Liver (tissue), 3 donors: ENCODE measurements at regions not wholly inside any gene's neighbourhood (a gene's known extent, or its start where the extent isn't known, plus 50 kb on each side); places are given as distances from the start of the nearest gene placed in this dataset.

Source experiments
- CTCF ChIP-seq: fragments of 150-350 bp; IDR thresholded peaks from 2 replicates; pipeline ENCODE4 v1.5.1; 2017; ENCODE audit warnings: improper control_type of control experiment, low read depth, low read length; ENCODE audit not compliant: missing input control
- GABPA ChIP-seq, 2 donors: IDR thresholded peaks in 1 of 2; conservative IDR thresholded peaks in 1 of 2; 2 replicates each; pipeline ENCODE4 v1.6.1; 2016; ENCODE audit warnings: antibody characterized with exemption in 2 of 2, mild to moderate bottlenecking in 1 of 2, moderate library complexity in 1 of 2
- NR2F2 ChIP-seq: IDR thresholded peaks from 2 replicates; pipeline ENCODE4 v1.6.1; 2016; ENCODE audit warnings: antibody characterized with exemption
- REST ChIP-seq: IDR thresholded peaks from 2 replicates; pipeline ENCODE4 v1.6.1; 2016; ENCODE audit warnings: antibody characterized with exemption, mild to moderate bottlenecking
- TAF1 ChIP-seq: conservative IDR thresholded peaks from 2 replicates; pipeline ENCODE4 v1.6.1; 2016; ENCODE audit warnings: antibody characterized with exemption, mild to moderate bottlenecking
- TF ChIP-seq, protein P1 (sequence below): IDR thresholded peaks from 2 replicates; pipeline ENCODE4 v1.6.1; 2016; ENCODE audit warnings: antibody characterized with exemption
- donor health status: healthy.
- donor health status: healthy.

- TF ChIP-seq REST (no peak), CTCF (no peak), TAF1 (no peak), GABPA (IDR thresholded peaks at IDR 0.05 in 1 of 2, conservative IDR thresholded peaks at IDR 0.05 in 1 of 2) (no peak), NR2F2 (no peak)
- TF ChIP-seq, protein P1, sequence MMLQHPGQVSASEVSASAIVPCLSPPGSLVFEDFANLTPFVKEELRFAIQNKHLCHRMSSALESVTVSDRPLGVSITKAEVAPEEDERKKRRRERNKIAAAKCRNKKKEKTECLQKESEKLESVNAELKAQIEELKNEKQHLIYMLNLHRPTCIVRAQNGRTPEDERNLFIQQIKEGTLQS: no peak
Observed at GRCh38 chr2:120866071-120866470, 130.4 kb downstream of the GLI2 start.
